Ishikawa (cell line): ENCODE measurements at regions not wholly inside any gene's neighbourhood (a gene's known extent, or its start where the extent isn't known, plus 50 kb on each side); places are given as distances from the start of the nearest gene placed in this dataset.

ENCODE experiments used
- EP300 ChIP-seq: IDR thresholded peaks from 2 replicates; pipeline ENCODE4 v1.6.1; 2012; ENCODE audit warnings: borderline replicate concordance
- RAD21 ChIP-seq: IDR thresholded peaks from 2 replicates; pipeline ENCODE4 v1.6.1; 2012; ENCODE audit warnings: low read depth
- TF ChIP-seq, protein P1 (sequence below): IDR thresholded peaks from 2 replicates; pipeline ENCODE4 v1.6.1; 2012

GRCh38 chr2:41924024-41924423 is 123.8 kb upstream of the PKDCC start:
- TF ChIP-seq, protein P1, sequence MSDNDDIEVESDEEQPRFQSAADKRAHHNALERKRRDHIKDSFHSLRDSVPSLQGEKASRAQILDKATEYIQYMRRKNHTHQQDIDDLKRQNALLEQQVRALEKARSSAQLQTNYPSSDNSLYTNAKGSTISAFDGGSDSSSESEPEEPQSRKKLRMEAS: no peak
- TF ChIP-seq EP300 (no peak), RAD21 (no peak)
